ENCODE measurements at regions not wholly inside any gene's neighbourhood (a gene's known extent, or its start where the extent isn't known, plus 50 kb on each side); places are given as distances from the start of the nearest gene placed in this dataset.
A peak's percentile ranks its signal among the peaks of the same experiment; 100 is the strongest.

DNA sequence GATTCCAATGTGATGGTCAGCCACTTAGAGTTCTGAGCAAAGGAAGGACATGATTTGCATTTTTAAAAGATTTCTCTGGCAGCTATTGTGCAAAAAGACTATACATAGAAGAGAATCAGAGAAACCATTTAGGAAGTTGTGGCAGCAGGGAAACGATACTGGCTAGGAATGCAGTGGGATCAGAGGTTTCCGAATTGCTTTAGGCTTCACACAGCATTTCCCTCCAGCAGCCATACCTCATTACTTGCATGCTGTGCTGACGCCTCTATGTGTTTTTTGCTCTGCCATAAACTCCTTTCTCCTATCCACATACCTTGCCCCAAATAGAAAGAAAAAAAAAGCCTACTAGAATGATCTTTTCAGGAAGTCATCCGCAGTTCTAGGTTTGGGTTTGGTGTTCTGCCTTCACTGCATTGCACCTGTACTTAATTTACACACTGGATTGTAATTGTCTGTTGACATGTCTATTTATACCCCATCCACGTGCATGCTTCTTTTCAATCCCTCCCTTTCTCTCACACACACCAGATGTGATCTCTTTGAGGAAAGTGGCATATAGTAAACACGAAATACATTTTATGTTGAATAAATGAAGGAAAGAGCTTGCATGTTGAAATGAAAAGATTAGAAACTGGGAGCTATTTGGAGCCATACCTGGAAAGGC lies 860.3 kb upstream of the SEMA6D start:
- Histone ChIP-seq H3K18ac (ENCODE audit: extremely low read depth, low read length) (no peak overlapping the region), H3K4me2 (ENCODE audit: insufficient read depth in 1 of 2, low read depth in 2 of 2, low read length in 2 of 2) (no peak overlapping the region), H3K79me2 (ENCODE audit: control insufficient read depth in 1 of 2, insufficient read depth in 2 of 2, low read length in 2 of 2) (no peaks in the 10 kb centered on the region), H3K14ac (ENCODE audit: insufficient read length) (no peak overlapping the region), H3K4me3 (ENCODE audit: extremely low read depth in 1 of 4, insufficient read depth in 2 of 4, low read depth in 3 of 4, low read length in 4 of 4) (no peak overlapping the region), H3K27me3 (replicated peaks in 1 of 4; ENCODE audit: control insufficient read depth in 3 of 4, extremely low read depth in 1 of 4, insufficient read depth in 3 of 4, low read length in 3 of 4) (no peaks in the 10 kb centered on the region), H2BK20ac (ENCODE audit: low read length) (no peak overlapping the region), H2BK5ac (ENCODE audit: low read depth, low read length) (no peak overlapping the region), H3K27ac (ENCODE audit: low read depth, low read length) (no peak overlapping the region), H3K4ac (replicated peaks; ENCODE audit: insufficient read length, low read depth, low read length) (no peak overlapping the region), H3K79me1 (ENCODE audit: low read depth, low read length) (no peaks in the 10 kb centered on the region), H4K20me1 (replicated peaks in 1 of 2; ENCODE audit: control insufficient read depth in 1 of 2, insufficient read depth in 2 of 2, low read length in 2 of 2) (no peaks in the 10 kb centered on the region), H2AFZ (ENCODE audit: low read length) (peak overlapping the region; percentile 68; the same call in 1 of the 2 replicates), H3K36me3 (ENCODE audit: control insufficient read depth in 2 of 4, insufficient read depth in 4 of 4, low read length in 3 of 4) (no peaks in the 10 kb centered on the region), H4K5ac (ENCODE audit: insufficient read length, low read depth, low read length) (no peak overlapping the region), H3K9me3 (ENCODE audit: insufficient read depth in 2 of 2, low read depth in 1 of 2, low read length in 1 of 2) (no peaks in the 10 kb centered on the region), H2BK120ac (replicated peaks; ENCODE audit: low read depth, low read length) (no peak overlapping the region), H2BK12ac (ENCODE audit: low read depth, low read length) (no peak overlapping the region), H3K56ac (replicated peaks; ENCODE audit: insufficient read length, low read depth, low read length) (no peak overlapping the region), H4K8ac (ENCODE audit: extremely low read depth, insufficient read depth, low read length) (no peak overlapping the region), H2AK5ac (ENCODE audit: low read depth, low read length) (no peak overlapping the region), H2BK15ac (ENCODE audit: low read length) (no peak overlapping the region), H3K4me1 (replicated peaks in 1 of 4; ENCODE audit: control insufficient read depth in 3 of 4, insufficient read depth in 4 of 4, low read length in 3 of 4) (no peaks in the 10 kb centered on the region), H3K23ac (ENCODE audit: insufficient read length) (no peak overlapping the region), H3K9ac (replicated peaks in 1 of 4; ENCODE audit: extremely low read depth in 1 of 4, low read depth in 3 of 4, low read length in 3 of 4) (no peak overlapping the region), H3K23me2 (ENCODE audit: low read depth, low read length) (no peaks in the 10 kb centered on the region), H4K91ac (replicated peaks; ENCODE audit: insufficient read length, low read length) (no peak overlapping the region)
- ChIA-PET POLR2A (ENCODE audit: partially characterized antibody) (interaction anchor here (0.6 kb wide), 1 partner anchor 1038 kb away, joined by 3 read pairs; no protein-coding TSS in a partner anchor), CTCF (ENCODE audit: partially characterized antibody) (no interaction called here)
- 85% methylated on average over 6 of the region's 6 CpGs; no CpG with 5 or more reads in 1 of the 2 experiments for WGBS, 2 experiments (ENCODE audit: extremely low coverage in 1 of 2, insufficient coverage in 1 of 2, insufficient read length in 1 of 2, insufficient replicate concordance in 2 of 2, low coverage in 1 of 2, low lambda C conversion rate in 2 of 2, missing lambda C conversion rate in 1 of 2)
- TF ChIP-seq RNF2 (IDR thresholded peaks at IDR 0.05; ENCODE audit: borderline replicate concordance, low read depth, low read length, missing control alignments, poor library complexity, severe bottlenecking) (no peak), E2F6 (IDR thresholded peaks at IDR 0.05) (no peak), SIRT6 (IDR thresholded peaks at IDR 0.05; ENCODE audit: low read length) (no peak), EGR1 (IDR thresholded peaks at IDR 0.05; ENCODE audit: borderline replicate concordance, low read depth, low read length) (no peak), TAF7 (optimal IDR thresholded peaks at IDR 0.05; ENCODE audit: borderline replicate concordance, low read depth, low read length) (no peak)
- DNase-seq (ENCODE audit: low read depth in 1 of 2, low spot score in 2 of 2) (no peak), FAIRE-seq (no peak)

Data from H1 (cell line).